HL-60 (cell line): ENCODE measurements at regions not wholly inside any gene's neighbourhood (a gene's known extent, or its start where the extent isn't known, plus 50 kb on each side); places are given as distances from the start of the nearest gene placed in this dataset.

Source experiments
- CTCF ChIP-seq: IDR thresholded peaks from one replicate; pipeline ENCODE4 v1.5.1; 2011; ENCODE audit warnings: low read length, control low read depth, inconsistent platforms; ENCODE audit not compliant: insufficient read depth
- GABPA ChIP-seq: IDR thresholded peaks from 2 replicates; pipeline ENCODE4 v1.6.1; 2012; ENCODE audit warnings: low read depth
- POLR2AphosphoS5 ChIP-seq: IDR thresholded peaks from 2 replicates; pipeline ENCODE4 v1.6.1; 2012; ENCODE audit warnings: low read depth
- REST ChIP-seq: IDR thresholded peaks from 2 replicates; pipeline ENCODE4 v1.6.1; 2012; ENCODE audit warnings: low read depth; ENCODE audit not compliant: insufficient replicate concordance

GRCh38 chr17:83155128-83156121 lies 76.0 kb downstream of the METRNL start:
- TF ChIP-seq CTCF, result no peak
- no peak for TF ChIP-seq REST
- TF ChIP-seq POLR2AphosphoS5, result no peak
- TF ChIP-seq GABPA, result no peak
